ENCODE measurements at regions not wholly inside any gene's neighbourhood (a gene's known extent, or its start where the extent isn't known, plus 50 kb on each side); places are given as distances from the start of the nearest gene placed in this dataset.

DNA sequence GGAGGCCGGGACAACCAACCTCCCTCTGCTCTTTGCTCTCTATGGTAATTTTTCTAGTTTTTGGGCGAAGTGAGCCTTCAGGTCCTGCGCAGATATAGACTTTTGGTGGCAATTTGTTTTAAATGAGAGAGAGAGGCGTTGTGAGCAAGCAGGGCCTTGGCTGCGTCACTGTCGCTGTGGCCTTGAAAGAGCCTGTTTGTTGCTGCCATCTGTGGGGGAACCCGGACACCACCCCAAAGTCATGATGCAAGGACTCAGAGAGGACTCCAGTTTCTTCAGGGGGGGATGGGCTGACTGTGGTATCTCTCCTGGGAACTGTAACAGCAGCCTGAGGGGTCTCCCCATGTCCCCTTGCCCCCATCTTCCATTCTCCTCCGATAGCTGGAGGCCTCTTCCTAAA, 462.7 kb upstream of the SULF2 start:
- TF ChIP-seq, protein P1, sequence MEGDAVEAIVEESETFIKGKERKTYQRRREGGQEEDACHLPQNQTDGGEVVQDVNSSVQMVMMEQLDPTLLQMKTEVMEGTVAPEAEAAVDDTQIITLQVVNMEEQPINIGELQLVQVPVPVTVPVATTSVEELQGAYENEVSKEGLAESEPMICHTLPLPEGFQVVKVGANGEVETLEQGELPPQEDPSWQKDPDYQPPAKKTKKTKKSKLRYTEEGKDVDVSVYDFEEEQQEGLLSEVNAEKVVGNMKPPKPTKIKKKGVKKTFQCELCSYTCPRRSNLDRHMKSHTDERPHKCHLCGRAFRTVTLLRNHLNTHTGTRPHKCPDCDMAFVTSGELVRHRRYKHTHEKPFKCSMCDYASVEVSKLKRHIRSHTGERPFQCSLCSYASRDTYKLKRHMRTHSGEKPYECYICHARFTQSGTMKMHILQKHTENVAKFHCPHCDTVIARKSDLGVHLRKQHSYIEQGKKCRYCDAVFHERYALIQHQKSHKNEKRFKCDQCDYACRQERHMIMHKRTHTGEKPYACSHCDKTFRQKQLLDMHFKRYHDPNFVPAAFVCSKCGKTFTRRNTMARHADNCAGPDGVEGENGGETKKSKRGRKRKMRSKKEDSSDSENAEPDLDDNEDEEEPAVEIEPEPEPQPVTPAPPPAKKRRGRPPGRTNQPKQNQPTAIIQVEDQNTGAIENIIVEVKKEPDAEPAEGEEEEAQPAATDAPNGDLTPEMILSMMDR (IDR thresholded peaks at IDR 0.05) = no peak
- TF ChIP-seq EZH2phosphoT487 (IDR thresholded peaks at IDR 0.05) (no peak), EZH2 (IDR thresholded peaks at IDR 0.05) (no peak)
